ENCODE measurements at regions not wholly inside any gene's neighbourhood (a gene's known extent, or its start where the extent isn't known, plus 50 kb on each side); places are given as distances from the start of the nearest gene placed in this dataset.
A peak's percentile ranks its signal among the peaks of the same experiment; 100 is the strongest.

DNA sequence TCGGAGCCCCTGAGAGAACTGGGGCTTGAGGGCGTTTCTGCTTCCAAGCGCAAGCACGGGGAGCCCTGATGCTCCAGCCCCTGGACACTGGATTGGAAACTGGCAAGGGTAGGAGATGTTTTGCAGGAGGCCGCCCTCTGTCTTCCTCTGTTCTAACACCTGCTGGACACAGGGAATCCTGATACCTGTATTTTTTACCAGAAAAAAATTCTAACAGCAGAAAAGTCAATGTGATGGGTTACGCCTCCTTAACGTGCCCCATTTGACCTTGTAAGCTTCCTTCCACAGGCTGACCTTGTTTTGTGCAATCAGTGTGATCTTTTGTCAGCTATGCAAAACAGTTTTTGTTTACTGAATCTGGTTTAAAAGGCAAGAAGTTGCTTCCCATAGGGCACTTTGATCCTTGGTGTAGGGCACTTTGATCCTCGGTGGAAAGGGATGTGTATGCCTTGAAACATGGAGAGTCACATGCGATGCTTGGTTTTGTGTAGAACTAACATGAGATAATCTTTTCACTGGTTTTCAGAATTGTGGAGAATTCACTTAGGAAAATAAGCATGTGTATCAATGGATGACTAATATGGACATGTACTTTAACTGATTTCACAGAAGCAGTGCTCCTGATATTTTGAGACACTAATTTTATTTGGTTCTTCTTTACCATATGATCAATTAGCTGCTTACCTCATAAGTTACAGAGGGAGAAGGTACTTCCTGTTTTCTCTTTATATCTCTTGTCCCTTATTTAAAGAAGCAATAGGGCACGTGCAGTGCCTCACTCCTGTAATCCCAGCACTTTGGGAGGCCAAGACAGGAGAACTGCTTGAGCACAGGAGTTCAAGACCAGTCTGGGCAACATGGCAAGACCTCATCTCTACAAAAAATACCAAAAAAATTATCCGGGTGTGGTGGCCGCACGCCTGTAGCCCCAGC lies 59.9 kb upstream of the MAP3K4 start (continued):
- 0 out of 2 replicates have a peak, but pooled peaks have one; percentile 21 for TF ChIP-seq FOXP4 (CRISPR knock-in tag; IDR thresholded peaks at IDR 0.05)
- TF ChIP-seq TCF7 (IDR thresholded peaks at IDR 0.05; ENCODE audit: low read depth) = 0 out of 2 replicates have a peak, but pooled peaks have one; percentile 23
- no peak for TF ChIP-seq ZNF205 (CRISPR knock-in tag; IDR thresholded peaks at IDR 0.05)
- TF ChIP-seq HNF4A (CRISPR knock-in tag; IDR thresholded peaks at IDR 0.05) = 0 out of 2 replicates have a peak, but pooled peaks have one; percentile 18

DNA sequence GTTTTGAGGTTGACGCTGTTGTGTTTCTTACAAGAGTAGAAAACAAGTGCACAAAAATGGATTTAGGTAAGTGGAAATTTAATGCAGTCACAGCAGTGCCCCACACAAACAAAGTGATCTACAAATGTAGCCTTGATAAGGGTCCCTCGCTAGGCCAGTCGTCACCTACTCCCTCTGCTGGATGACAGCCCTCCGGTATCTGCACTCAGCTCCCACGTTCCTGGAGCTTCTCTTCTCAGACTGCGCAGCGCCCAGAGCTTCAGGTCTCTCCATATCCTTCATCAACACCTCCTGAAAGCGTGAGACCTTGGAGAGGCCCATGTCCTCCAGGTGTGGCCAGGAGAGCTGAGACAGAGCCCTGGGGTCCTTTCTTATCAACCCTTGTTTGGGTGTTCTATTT lies 58.3 kb upstream of the MAP3K4 start:
- Histone ChIP-seq H3K27ac (ENCODE audit: extremely low read length, insufficient read depth, low read length) (no peak overlapping the region), H3K9me3 (ENCODE audit: low read length) (no peaks in the 10 kb centered on the region), H4K20me1 (ENCODE audit: insufficient read depth, low read length) (no peaks in the 10 kb centered on the region), H2AFZ (ENCODE audit: low read length) (no peak overlapping the region), H3K79me2 (ENCODE audit: insufficient read depth, low read length) (no peaks in the 10 kb centered on the region), H3K27me3 (ENCODE audit: control insufficient read depth in 1 of 2, insufficient read depth in 2 of 2, low read length in 2 of 2) (no peaks in the 10 kb centered on the region; a peak in 1 of 5 replicates), H3K4me3 (replicated peaks in 1 of 3; ENCODE audit: insufficient read depth in 1 of 3, low read depth in 2 of 3, low read length in 3 of 3) (no peak overlapping the region), H3K4me1 (ENCODE audit: insufficient read depth, low read length) (peaks cover 10% of the 10 kb centered on the region), H3K9ac (ENCODE audit: insufficient read depth, low read depth, low read length) (no peak overlapping the region), H3K4me2 (ENCODE audit: low read depth, low read length) (no peak overlapping the region), H3K36me3 (replicated peaks in 1 of 2; ENCODE audit: control insufficient read depth in 1 of 2, insufficient read depth in 2 of 2, low read length in 2 of 2) (no peaks in the 10 kb centered on the region)
- DNase-seq (ENCODE audit: low spot score) (peak; percentile 20), FAIRE-seq (no peak), ATAC-seq (peak; percentile 66)
- ChIA-PET CTCF (ENCODE audit: low intra/inter-chr PET ratio, low total read pairs) (no interaction called here), POLR2A (interaction anchor here (1.2 kb wide), 1 partner anchor 438 kb away, joined by 3 read pairs; no protein-coding TSS in a partner anchor)
- BruUV-seq (replicated peaks) = no TSS peak
- in situ Hi-C loops (cut with HindIII; ENCODE audit: extremely low pct_ligation_motif_present, low pct_unique_long_range_greater_than_20kb) = loop anchor here (5.0 kb wide), 1 partner anchor 439 kb away; no protein-coding TSS in a partner anchor
- peak; percentile 24; the same call in 1 of the 2 replicates for TF ChIP-seq STAG1 (CRISPR knock-in tag; IDR thresholded peaks at IDR 0.05)
- peak; percentile 44 for TF ChIP-seq CTCF (CRISPR knock-in tag; IDR thresholded peaks at IDR 0.05)
- no peak for TF ChIP-seq ZNF777 (CRISPR knock-in tag; IDR thresholded peaks at IDR 0.05)
- WGBS (ENCODE audit: low lambda C conversion rate) = 42% methylated on average over 8 of the region's 8 CpGs
- intact Hi-C loops (cut with micrococcal nuclease; ENCODE audit: unreplicated experiment) = loop anchor here (5.0 to 10.0 kb wide), 2 partner anchors 162 to 201 kb away; no protein-coding TSS in a partner anchor

Measured in HepG2 (cell line).